ENCODE measurements at regions not wholly inside any gene's neighbourhood (a gene's known extent, or its start where the extent isn't known, plus 50 kb on each side); places are given as distances from the start of the nearest gene placed in this dataset.

GRCh38 chr18:75128911-75129716, 79.8 kb downstream of the PTGR3 start:
- DNase-seq (no peak), ATAC-seq (no peak)
- intact Hi-C loops (cut with DNase I) = loop anchor here in 1 of 10 donors (10.0 kb wide), 1 partner anchor 356 kb away; no protein-coding TSS in a partner anchor
- TF ChIP-seq POLR2A (IDR thresholded peaks at IDR 0.05) (no peak), CTCF (IDR thresholded peaks at IDR 0.05) (no peak)
- H3K4me3 ChIP-seq = no peak overlapping the region
- H3K4me1 ChIP-seq = no peaks in the 10 kb centered on the region
- H3K9me3 ChIP-seq = no peaks in the 10 kb centered on the region
- no peaks in the 10 kb centered on the region for H3K27me3 ChIP-seq
- 90 to 93% (median 93%) methylated on average over 14 to 17 of the region's 17 CpGs for WGBS, 4 donors
- no peak overlapping the region for H3K27ac ChIP-seq
- no peaks in the 10 kb centered on the region for H3K36me3 ChIP-seq

- TF ChIP-seq CTCF (IDR thresholded peaks at IDR 0.05) = no peak
- TF ChIP-seq POLR2A (IDR thresholded peaks at IDR 0.05) = no peak
- no peaks in the 10 kb centered on the region for H3K27me3 ChIP-seq
- H3K36me3 ChIP-seq = no peaks in the 10 kb centered on the region
- intact Hi-C loops (cut with DNase I) = loop anchor here in 1 of 10 donors (10.0 kb wide), 1 partner anchor 357 kb away; no protein-coding TSS in a partner anchor
- H3K4me3 ChIP-seq = no peak overlapping the region
- H3K27ac ChIP-seq = no peak overlapping the region
- ATAC-seq (no peak), DNase-seq (no peak)
- H3K9me3 ChIP-seq = no peaks in the 10 kb centered on the region
- no peaks in the 10 kb centered on the region for H3K4me1 ChIP-seq
- WGBS, 4 donors = 93 to 96% (median 95%) methylated on average over 7 of the region's 7 CpGs
These were observed 80.8 kb downstream of the PTGR3 start for GRCh38 chr18:75128051-75128605.

- Histone ChIP-seq H3K27me3 (no peaks in the 10 kb centered on the region), H3K27ac (no peak overlapping the region), H3K4me3 (no peak overlapping the region), H3K4me1 (no peaks in the 10 kb centered on the region), H3K9me3 (no peaks in the 10 kb centered on the region), H3K36me3 (no peaks in the 10 kb centered on the region)
- intact Hi-C loops (cut with DNase I) = loop anchor here in 1 of 10 donors (10.0 kb wide), 1 partner anchor 357 kb away; no protein-coding TSS in a partner anchor
- TF ChIP-seq POLR2A (IDR thresholded peaks at IDR 0.05) = no peak
- no peak for TF ChIP-seq CTCF (IDR thresholded peaks at IDR 0.05)
- DNase-seq (no peak), ATAC-seq (no peak)
- WGBS, 4 donors = 90 to 95% (median 90%) methylated on average over 13 to 24 of the region's 24 CpGs
These were observed 81.6 kb downstream of the PTGR3 start for GRCh38 chr18:75127143-75128021.

Data from heart left ventricle (tissue), 16 donors.